Keratinocyte (primary cell): ENCODE measurements at regions not wholly inside any gene's neighbourhood (a gene's known extent, or its start where the extent isn't known, plus 50 kb on each side); places are given as distances from the start of the nearest gene placed in this dataset.

Experiments
- DNase-seq: peaks from one replicate; pipeline ENCODE4 v3.0.0-alpha.2; 2011; ENCODE audit warnings: low read depth, missing footprints, low spot score
- FAIRE-seq: peaks from 2 replicates; lab custom pipeline; 2011; peaks lifted over from hg19 to GRCh38; lab: Jason Lieb, UNC
- H2AFZ ChIP-seq: 2 replicates; pipeline ENCODE4 v1.6.0; 2012; ENCODE audit warnings: low read length, control low read depth, inconsistent platforms; ENCODE audit not compliant: control insufficient read depth
- H3K27ac ChIP-seq: 2 replicates; pipeline ENCODE4 v1.5.1; 2011; ENCODE audit warnings: low read length; ENCODE audit not compliant: control insufficient read depth, insufficient read depth
- H3K27me3 ChIP-seq: 3 replicates; pipeline ENCODE4 v1.6.0; 2011; ENCODE audit warnings: low read length; ENCODE audit not compliant: control insufficient read depth, insufficient read depth; ENCODE audit errors: extremely low read depth
- H3K36me3 ChIP-seq, 2 experiments: 2 replicates in 1 of 2; 3 replicates in 1 of 2; pipeline ENCODE4 v1.5.1; 2011; ENCODE audit warnings: low read length in 2 of 2, mild to moderate bottlenecking in 1 of 2; ENCODE audit not compliant: control insufficient read depth in 2 of 2, insufficient read depth in 2 of 2; ENCODE audit errors: extremely low read depth in 1 of 2
- H3K4me1 ChIP-seq: 3 replicates; pipeline ENCODE4 v1.5.1; 2011; ENCODE audit warnings: low read length; ENCODE audit not compliant: control insufficient read depth, insufficient read depth; ENCODE audit errors: extremely low read depth
- H3K4me2 ChIP-seq: 3 replicates; pipeline ENCODE4 v1.6.0; 2011; ENCODE audit warnings: low read depth, low read length; ENCODE audit not compliant: control insufficient read depth, insufficient read depth; ENCODE audit errors: extremely low read depth
- H3K4me3 ChIP-seq, 3 experiments: fragments of 200-600 bp in 1 of 3; sonication (generic) in 1 of 3; 2 replicates in 2 of 3; 3 replicates in 1 of 3; pipeline ENCODE4 v1.5.1; 2011 to 2016; ENCODE audit warnings: low read length in 3 of 3, mild to moderate bottlenecking in 3 of 3, control low read depth in 2 of 3, inconsistent platforms in 1 of 3, low read depth in 1 of 3, mixed read lengths in 1 of 3, mixed run types in 1 of 3, moderate library complexity in 1 of 3; ENCODE audit not compliant: control insufficient read depth in 2 of 3, insufficient read depth in 2 of 3; ENCODE audit errors: extremely low read depth in 1 of 3
- H3K79me2 ChIP-seq: 2 replicates; pipeline ENCODE4 v1.6.0; 2012; ENCODE audit warnings: low read length; ENCODE audit not compliant: control insufficient read depth, insufficient read depth
- H3K9ac ChIP-seq: 3 replicates; pipeline ENCODE4 v1.6.0; 2011; ENCODE audit warnings: low read length; ENCODE audit not compliant: control insufficient read depth, insufficient read depth; ENCODE audit errors: extremely low read depth
- H3K9me1 ChIP-seq: 3 replicates; pipeline ENCODE4 v1.6.0; 2011; ENCODE audit warnings: low read length; ENCODE audit not compliant: control insufficient read depth, insufficient read depth; ENCODE audit errors: extremely low read depth
- H3K9me3 ChIP-seq: 2 replicates; pipeline ENCODE4 v1.5.1; 2012; ENCODE audit warnings: low read depth, low read length; ENCODE audit not compliant: control insufficient read depth
- H4K20me1 ChIP-seq: 3 replicates; pipeline ENCODE4 v1.6.0; 2011; ENCODE audit warnings: low read length; ENCODE audit not compliant: control insufficient read depth, insufficient read depth; ENCODE audit errors: extremely low read depth
- EZH2 ChIP-seq: IDR thresholded peaks from one replicate; pipeline ENCODE4 v1.6.1; 2012; ENCODE audit warnings: inconsistent platforms, mild to moderate bottlenecking, low read length, moderate library complexity
- dilution Hi-C: fragments of 300-500 bp; cut with MboI; formaldehyde crosslinking; loops from one replicate; pipeline ENCODE4 v1.7.0; 2020; ENCODE audit warnings: low sequenced_read_pairs; ENCODE audit not compliant: extremely low pct_ligation_motif_present
- TF ChIP-seq, protein P1 (sequence below), 3 experiments: IDR thresholded peaks in 1 of 3; conservative IDR thresholded peaks in 1 of 3; optimal IDR thresholded peaks in 1 of 3; 2 replicates in 2 of 3; 3 replicates in 1 of 3; pipeline versions ENCODE3 to v1.5.1; 2011; ENCODE audit warnings: low read length in 3 of 3, mild to moderate bottlenecking in 3 of 3, moderate library complexity in 2 of 3, control low read depth in 1 of 3, inconsistent platforms in 1 of 3; ENCODE audit not compliant: insufficient read depth in 2 of 3; ENCODE audit errors: extremely low read depth in 1 of 3

GRCh38 chr13:90217275-90217674 lies 1130.2 kb upstream of the MIR17HG start:
- H4K20me1 ChIP-seq: no peaks in the 10 kb centered on the region
- TF ChIP-seq, protein P1, sequence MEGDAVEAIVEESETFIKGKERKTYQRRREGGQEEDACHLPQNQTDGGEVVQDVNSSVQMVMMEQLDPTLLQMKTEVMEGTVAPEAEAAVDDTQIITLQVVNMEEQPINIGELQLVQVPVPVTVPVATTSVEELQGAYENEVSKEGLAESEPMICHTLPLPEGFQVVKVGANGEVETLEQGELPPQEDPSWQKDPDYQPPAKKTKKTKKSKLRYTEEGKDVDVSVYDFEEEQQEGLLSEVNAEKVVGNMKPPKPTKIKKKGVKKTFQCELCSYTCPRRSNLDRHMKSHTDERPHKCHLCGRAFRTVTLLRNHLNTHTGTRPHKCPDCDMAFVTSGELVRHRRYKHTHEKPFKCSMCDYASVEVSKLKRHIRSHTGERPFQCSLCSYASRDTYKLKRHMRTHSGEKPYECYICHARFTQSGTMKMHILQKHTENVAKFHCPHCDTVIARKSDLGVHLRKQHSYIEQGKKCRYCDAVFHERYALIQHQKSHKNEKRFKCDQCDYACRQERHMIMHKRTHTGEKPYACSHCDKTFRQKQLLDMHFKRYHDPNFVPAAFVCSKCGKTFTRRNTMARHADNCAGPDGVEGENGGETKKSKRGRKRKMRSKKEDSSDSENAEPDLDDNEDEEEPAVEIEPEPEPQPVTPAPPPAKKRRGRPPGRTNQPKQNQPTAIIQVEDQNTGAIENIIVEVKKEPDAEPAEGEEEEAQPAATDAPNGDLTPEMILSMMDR (optimal IDR thresholded peaks at IDR 0.05 in 1 of 3, IDR thresholded peaks at IDR 0.05 in 1 of 3, conservative IDR thresholded peaks at IDR 0.05 in 1 of 3; ENCODE audit: extremely low read depth in 1 of 3, insufficient read depth in 2 of 3, low read length in 3 of 3): no peak
- TF ChIP-seq EZH2: no peak
- H3K4me1 ChIP-seq: no peaks in the 10 kb centered on the region
- no peaks in the 10 kb centered on the region for H3K27me3 ChIP-seq
- no peaks in the 10 kb centered on the region for H3K36me3 ChIP-seq
- H3K9ac ChIP-seq: no peak overlapping the region
- H3K4me2 ChIP-seq: no peak overlapping the region
- DNase-seq: no peak
- no peaks in the 10 kb centered on the region for H3K9me1 ChIP-seq
- no peak overlapping the region for H3K4me3 ChIP-seq
- no peak overlapping the region for H3K27ac ChIP-seq
- H2AFZ ChIP-seq: no peak overlapping the region
- dilution Hi-C loops: no loop called here
- no peaks in the 10 kb centered on the region for H3K79me2 ChIP-seq
- FAIRE-seq: no peak
- H3K9me3 ChIP-seq: no peaks in the 10 kb centered on the region

DNA sequence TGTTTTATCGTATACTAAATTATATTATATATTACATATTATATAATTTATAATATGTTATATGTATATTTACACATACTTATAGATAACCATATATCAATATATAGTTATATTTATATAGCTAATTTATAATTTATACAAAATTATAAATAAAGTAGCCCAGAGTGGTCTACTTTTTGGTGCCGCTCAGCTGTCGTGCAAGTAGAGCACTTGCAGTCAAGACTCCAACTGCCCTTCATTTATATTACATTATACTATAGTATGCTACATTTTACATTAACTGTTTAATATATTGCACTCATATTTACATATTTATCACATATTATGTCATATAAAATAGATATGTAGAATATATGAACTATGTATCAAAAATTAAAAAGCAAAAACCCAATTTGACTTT lies 1124.7 kb upstream of the MIR17HG start:
- Histone ChIP-seq H3K9ac (no peak overlapping the region), H3K27me3 (no peaks in the 10 kb centered on the region), H3K4me1 (no peaks in the 10 kb centered on the region), H3K9me3 (no peaks in the 10 kb centered on the region), H3K79me2 (no peaks in the 10 kb centered on the region), H3K9me1 (no peaks in the 10 kb centered on the region), H4K20me1 (no peaks in the 10 kb centered on the region), H3K4me2 (no peak overlapping the region), H3K36me3 (no peaks in the 10 kb centered on the region), H3K27ac (no peak overlapping the region), H2AFZ (no peak overlapping the region), H3K4me3 (no peak overlapping the region)
- TF ChIP-seq, protein P1 (optimal IDR thresholded peaks at IDR 0.05 in 1 of 3, IDR thresholded peaks at IDR 0.05 in 1 of 3, conservative IDR thresholded peaks at IDR 0.05 in 1 of 3; ENCODE audit: extremely low read depth in 1 of 3, insufficient read depth in 2 of 3, low read length in 3 of 3): no peak
- TF ChIP-seq EZH2: no peak
- DNase-seq (no peak), FAIRE-seq (no peak)
- dilution Hi-C loops: no loop called here
